Naive B cell (primary cell): ENCODE measurements at regions not wholly inside any gene's neighbourhood (a gene's known extent, or its start where the extent isn't known, plus 50 kb on each side); places are given as distances from the start of the nearest gene placed in this dataset.

ENCODE experiments used
- ATAC-seq, 2 donors: fragments of 150-1000 bp; cut with Tn5 transposase; 2 replicates each; pipeline ENCODE4 v1.10.0; 2021; ENCODE audit warnings: low read depth in 2 of 2, mild to moderate bottlenecking in 2 of 2, moderate library complexity in 2 of 2
- DNase-seq: peaks from one replicate; pipeline ENCODE4 v3.0.0; 2022
- H3K27ac Mint-ChIP-seq, 6 donors: one replicate each; pipeline ENCODE4 v1.8.0; 2020 to 2022; ENCODE audit warnings: mild to moderate bottlenecking in 6 of 6, mixed read lengths in 6 of 6, moderate library complexity in 5 of 6, inconsistent platforms in 2 of 6
- H3K27me3 Mint-ChIP-seq, 3 donors: one replicate each; pipeline ENCODE4 v1.8.0; 2021 to 2022; ENCODE audit warnings: mixed read lengths in 3 of 3, mild to moderate bottlenecking in 1 of 3
- H3K36me3 Mint-ChIP-seq, 2 donors: one replicate each; pipeline ENCODE4 v1.8.0; 2020 to 2022; ENCODE audit warnings: mixed read lengths in 2 of 2, inconsistent platforms in 1 of 2, mild to moderate bottlenecking in 1 of 2
- H3K4me1 Mint-ChIP-seq, 3 donors: one replicate each; pipeline ENCODE4 v1.8.0; 2020 to 2022; ENCODE audit warnings: mixed read lengths in 3 of 3, inconsistent platforms in 1 of 3, mild to moderate bottlenecking in 1 of 3, moderate library complexity in 1 of 3
- H3K4me3 Mint-ChIP-seq, 8 donors: one replicate each; pipeline ENCODE4 v1.8.0; 2020 to 2022; ENCODE audit warnings: mild to moderate bottlenecking in 8 of 8, mixed read lengths in 8 of 8, moderate library complexity in 8 of 8, inconsistent platforms in 2 of 8
- H3K9me3 Mint-ChIP-seq, 7 donors: one replicate each; pipeline ENCODE4 v1.8.0; 2020 to 2022; ENCODE audit warnings: mixed read lengths in 7 of 7, mild to moderate bottlenecking in 5 of 7, inconsistent platforms in 2 of 7, moderate library complexity in 1 of 7

DNA sequence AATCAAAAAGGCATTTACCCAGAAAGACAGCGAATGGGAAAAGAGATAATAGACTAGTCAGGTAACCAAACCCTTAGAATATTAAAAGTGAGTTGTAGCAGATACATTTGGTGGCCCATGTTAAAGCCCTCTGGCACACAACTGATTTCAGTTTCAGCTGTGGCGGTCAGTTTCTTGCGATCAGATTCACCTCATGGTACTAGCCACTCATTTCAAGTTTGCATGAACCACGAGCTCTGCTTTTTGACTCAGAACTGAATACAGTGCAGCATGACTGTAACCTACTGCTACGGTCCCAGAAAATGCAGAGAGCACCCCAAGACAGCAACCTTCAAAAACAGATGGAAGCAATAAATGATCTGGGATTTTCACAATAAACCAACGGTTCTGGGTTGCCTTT lies 919.1 kb upstream of the PCDH10 start:
- no peak for ATAC-seq
- no peak overlapping the region for H3K27ac Mint-ChIP-seq
- DNase-seq: no peak
- no peaks in the 10 kb centered on the region for H3K4me1 Mint-ChIP-seq
- no peaks in the 10 kb centered on the region for H3K27me3 Mint-ChIP-seq
- H3K9me3 Mint-ChIP-seq: peaks cover 0 to 11% (median 5%) of the 10 kb centered on the region in 7 donors
- no peaks in the 10 kb centered on the region for H3K36me3 Mint-ChIP-seq
- H3K4me3 Mint-ChIP-seq: no peak overlapping the region

DNA sequence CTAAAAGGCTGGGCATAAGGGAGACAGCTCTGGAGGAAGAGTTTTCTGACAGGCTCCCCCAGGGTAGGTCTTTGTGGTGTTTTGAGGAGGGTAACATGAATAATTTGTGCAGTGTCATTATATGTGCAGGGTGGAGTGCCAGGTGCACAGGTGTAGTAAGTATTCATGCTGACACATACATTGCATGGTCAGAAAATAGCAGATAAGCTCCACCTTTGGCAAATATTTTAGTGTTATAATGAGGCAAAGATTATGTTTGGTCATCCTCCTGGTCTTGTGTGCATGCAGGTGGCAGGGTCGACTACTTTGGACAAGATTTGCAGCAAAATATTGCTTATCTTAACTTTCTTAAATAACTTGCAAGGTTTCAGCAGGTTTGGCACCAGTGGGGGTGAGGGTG lies 910.4 kb upstream of the PCDH10 start:
- ATAC-seq (no peak), DNase-seq (no peak)
- Mint-ChIP-seq H3K36me3 (no peaks in the 10 kb centered on the region), H3K27ac (no peak overlapping the region), H3K4me1 (no peaks in the 10 kb centered on the region), H3K9me3 (peaks cover 0 to 4% (median 0%) of the 10 kb centered on the region in 7 donors), H3K4me3 (no peak overlapping the region), H3K27me3 (no peaks in the 10 kb centered on the region)

DNA sequence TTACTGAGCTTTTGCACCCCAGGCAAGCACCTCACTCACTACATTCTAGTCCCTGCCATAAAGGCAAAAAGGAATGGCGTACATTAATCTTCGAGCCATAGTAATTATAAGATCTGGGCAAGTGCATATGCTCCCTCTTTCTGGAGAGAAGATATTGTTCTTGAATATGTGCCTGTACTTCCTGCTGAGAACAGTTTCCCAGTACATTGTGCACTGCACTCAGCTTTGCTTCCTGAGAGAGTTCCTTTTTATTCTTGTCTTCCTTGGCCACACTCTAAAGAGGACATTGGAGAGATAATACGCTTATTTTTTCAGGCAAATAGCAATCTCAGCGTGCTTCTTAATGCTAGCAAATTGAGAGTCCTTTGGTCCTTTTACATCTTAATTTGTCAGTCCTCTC lies 909.0 kb upstream of the PCDH10 start:
- no peak for DNase-seq
- H3K4me3 Mint-ChIP-seq: no peak overlapping the region
- no peaks in the 10 kb centered on the region for H3K36me3 Mint-ChIP-seq
- no peaks in the 10 kb centered on the region for H3K27me3 Mint-ChIP-seq
- no peak for ATAC-seq
- no peaks in the 10 kb centered on the region for H3K4me1 Mint-ChIP-seq
- no peak overlapping the region for H3K27ac Mint-ChIP-seq
- peaks cover 0 to 3% (median 0%) of the 10 kb centered on the region in 7 donors for H3K9me3 Mint-ChIP-seq

- Mint-ChIP-seq H3K9me3 (peaks cover 0 to 2% (median 0%) of the 10 kb centered on the region in 7 donors), H3K4me1 (no peaks in the 10 kb centered on the region), H3K36me3 (no peaks in the 10 kb centered on the region), H3K27me3 (no peaks in the 10 kb centered on the region), H3K4me3 (no peak overlapping the region), H3K27ac (no peak overlapping the region)
- no peak for DNase-seq
- no peak for ATAC-seq
These were observed 903.8 kb upstream of the PCDH10 start for GRCh38 chr4:132245319-132245718.

- no peak overlapping the region for H3K27ac Mint-ChIP-seq
- peaks cover 0 to 6% (median 3%) of the 10 kb centered on the region in 7 donors for H3K9me3 Mint-ChIP-seq
- no peak for ATAC-seq
- H3K27me3 Mint-ChIP-seq: no peaks in the 10 kb centered on the region
- no peaks in the 10 kb centered on the region for H3K36me3 Mint-ChIP-seq
- no peak overlapping the region for H3K4me3 Mint-ChIP-seq
- no peak for DNase-seq
- H3K4me1 Mint-ChIP-seq: no peaks in the 10 kb centered on the region
These were observed 884.9 kb upstream of the PCDH10 start for GRCh38 chr4:132264176-132264575.

DNA sequence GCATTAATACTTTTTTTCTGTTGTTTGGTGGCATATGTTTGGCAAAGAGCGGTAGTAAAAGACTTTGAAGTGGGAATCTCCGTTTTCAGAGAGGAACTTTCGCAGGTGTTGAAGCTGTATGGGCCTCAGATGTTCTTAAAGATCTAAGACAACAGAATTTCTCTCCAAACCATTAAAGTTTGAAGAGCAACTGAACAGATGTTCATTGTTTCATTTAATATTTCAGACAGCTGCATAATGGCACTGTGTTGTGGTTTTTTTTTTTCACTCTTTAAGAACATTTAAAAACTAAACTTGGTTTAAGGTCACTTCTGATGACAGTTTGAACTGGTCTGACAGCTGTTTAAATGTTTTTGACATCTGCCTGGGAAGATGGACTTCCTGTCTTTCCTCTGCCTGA lies 882.7 kb upstream of the PCDH10 start:
- H3K9me3 Mint-ChIP-seq: peaks cover 0 to 3% (median 0%) of the 10 kb centered on the region in 7 donors
- H3K27me3 Mint-ChIP-seq: no peaks in the 10 kb centered on the region
- no peak overlapping the region for H3K27ac Mint-ChIP-seq
- H3K4me3 Mint-ChIP-seq: no peak overlapping the region
- H3K4me1 Mint-ChIP-seq: no peaks in the 10 kb centered on the region
- H3K36me3 Mint-ChIP-seq: no peaks in the 10 kb centered on the region
- DNase-seq (no peak), ATAC-seq (no peak)

DNA sequence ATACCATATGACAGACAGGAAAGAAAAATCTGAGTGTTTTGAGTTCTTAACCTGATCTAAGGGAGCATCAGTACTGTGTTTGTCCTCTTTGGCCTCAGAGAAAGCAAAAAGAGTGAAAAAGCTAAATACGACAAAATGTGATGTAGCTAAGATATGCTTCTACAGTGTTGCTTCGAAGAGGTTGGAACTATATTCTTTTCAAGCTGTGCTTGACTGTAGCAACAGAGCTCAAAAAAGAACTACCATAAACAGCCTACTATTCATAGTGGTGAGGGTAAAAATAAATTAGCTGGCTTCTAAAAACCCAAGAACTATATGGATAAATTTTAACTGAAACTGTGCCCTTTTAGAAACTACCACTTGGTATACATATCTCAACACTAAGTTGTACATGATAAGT lies 881.8 kb upstream of the PCDH10 start:
- no peaks in the 10 kb centered on the region for H3K4me1 Mint-ChIP-seq
- H3K36me3 Mint-ChIP-seq: no peaks in the 10 kb centered on the region
- no peak overlapping the region for H3K27ac Mint-ChIP-seq
- DNase-seq: no peak
- peaks cover 0 to 3% (median 0%) of the 10 kb centered on the region in 7 donors for H3K9me3 Mint-ChIP-seq
- H3K4me3 Mint-ChIP-seq: no peak overlapping the region
- H3K27me3 Mint-ChIP-seq: no peaks in the 10 kb centered on the region
- ATAC-seq: no peak

- Mint-ChIP-seq H3K9me3 (no peaks in the 10 kb centered on the region), H3K27me3 (no peaks in the 10 kb centered on the region), H3K27ac (no peak overlapping the region), H3K4me3 (peak overlapping the region in 1 of 8 donors; percentile 57), H3K36me3 (no peaks in the 10 kb centered on the region), H3K4me1 (no peaks in the 10 kb centered on the region)
- no peak for ATAC-seq
- no peak for DNase-seq
These were observed 879.6 kb upstream of the PCDH10 start for GRCh38 chr4:132269303-132269990.

- Mint-ChIP-seq H3K27ac (no peak overlapping the region), H3K9me3 (peaks cover 0 to 5% (median 0%) of the 10 kb centered on the region in 7 donors), H3K4me1 (no peaks in the 10 kb centered on the region), H3K27me3 (no peaks in the 10 kb centered on the region), H3K36me3 (no peaks in the 10 kb centered on the region), H3K4me3 (no peak overlapping the region)
- no peak for DNase-seq
- ATAC-seq: no peak
These were observed 873.4 kb upstream of the PCDH10 start for GRCh38 chr4:132275583-132276121.

GRCh38 chr4:132276185-132276584 lies 872.9 kb upstream of the PCDH10 start:
- ATAC-seq (no peak), DNase-seq (no peak)
- Mint-ChIP-seq H3K27ac (no peak overlapping the region), H3K4me1 (no peaks in the 10 kb centered on the region), H3K27me3 (no peaks in the 10 kb centered on the region), H3K4me3 (no peak overlapping the region), H3K36me3 (no peaks in the 10 kb centered on the region), H3K9me3 (peaks cover 0 to 5% (median 0%) of the 10 kb centered on the region in 7 donors)

GRCh38 chr4:132276989-132277388 lies 872.1 kb upstream of the PCDH10 start:
- Mint-ChIP-seq H3K36me3 (no peaks in the 10 kb centered on the region), H3K4me3 (no peak overlapping the region), H3K27me3 (no peaks in the 10 kb centered on the region), H3K27ac (no peak overlapping the region), H3K4me1 (no peaks in the 10 kb centered on the region), H3K9me3 (peaks cover 0 to 5% (median 0%) of the 10 kb centered on the region in 7 donors)
- DNase-seq (no peak), ATAC-seq (no peak)

DNA sequence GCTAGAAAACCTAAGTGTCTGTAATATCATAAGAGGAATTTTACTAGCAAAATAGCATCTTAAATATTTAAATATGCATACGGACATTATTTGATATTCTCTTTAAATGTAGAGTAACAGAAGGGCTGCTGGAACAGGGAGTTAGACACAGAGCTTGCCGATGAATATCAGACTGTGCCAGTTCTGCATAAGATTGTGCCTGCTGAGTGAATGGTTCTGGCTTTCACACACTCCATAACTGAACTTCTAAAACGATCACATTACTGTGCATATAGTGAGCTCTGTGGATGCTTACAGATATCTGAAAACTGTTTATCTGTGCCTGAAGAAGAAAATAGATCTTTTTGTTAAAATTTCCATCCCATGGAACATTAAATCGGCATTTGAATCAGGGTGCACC lies 867.4 kb upstream of the PCDH10 start:
- ATAC-seq (no peak), DNase-seq (no peak)
- H3K27ac Mint-ChIP-seq: no peak overlapping the region
- H3K4me1 Mint-ChIP-seq: no peaks in the 10 kb centered on the region
- no peaks in the 10 kb centered on the region for H3K36me3 Mint-ChIP-seq
- H3K9me3 Mint-ChIP-seq: peaks cover 0 to 12% (median 5%) of the 10 kb centered on the region in 7 donors
- H3K27me3 Mint-ChIP-seq: no peaks in the 10 kb centered on the region
- no peak overlapping the region for H3K4me3 Mint-ChIP-seq

DNA sequence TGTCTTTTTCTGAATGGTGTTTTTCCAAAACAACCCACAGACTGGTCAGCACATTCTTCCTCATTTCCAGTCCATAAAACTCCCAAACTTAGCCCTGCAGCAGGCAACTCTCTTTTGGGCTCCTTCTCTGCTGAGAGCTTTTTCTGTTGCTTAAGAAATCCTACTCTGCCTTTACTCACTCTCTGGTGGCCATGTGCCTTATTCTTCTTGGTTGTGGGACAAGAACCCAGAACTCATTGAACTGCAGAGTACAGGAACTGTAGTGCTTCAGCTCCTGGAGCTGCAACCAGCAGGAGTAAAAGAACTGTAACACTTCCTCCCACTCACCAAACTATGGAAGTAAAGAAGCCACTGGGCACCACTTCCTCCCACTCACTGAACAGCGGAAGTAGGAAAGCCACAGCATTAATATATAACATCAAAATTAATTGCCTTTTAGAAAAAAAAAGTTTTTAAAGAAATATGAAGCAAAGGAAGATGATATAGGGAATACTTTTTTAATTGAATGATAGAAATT lies 864.1 kb upstream of the PCDH10 start:
- Mint-ChIP-seq H3K4me1 (no peaks in the 10 kb centered on the region), H3K9me3 (peaks cover 0 to 12% (median 8%) of the 10 kb centered on the region in 7 donors), H3K36me3 (no peaks in the 10 kb centered on the region), H3K4me3 (no peak overlapping the region), H3K27me3 (no peaks in the 10 kb centered on the region), H3K27ac (no peak overlapping the region)
- ATAC-seq (no peak), DNase-seq (no peak)

GRCh38 chr4:132297346-132297745 lies 851.7 kb upstream of the PCDH10 start:
- H3K27me3 Mint-ChIP-seq: no peaks in the 10 kb centered on the region
- H3K4me1 Mint-ChIP-seq: no peaks in the 10 kb centered on the region
- no peak overlapping the region for H3K4me3 Mint-ChIP-seq
- H3K27ac Mint-ChIP-seq: no peak overlapping the region
- no peak for ATAC-seq
- no peaks in the 10 kb centered on the region for H3K36me3 Mint-ChIP-seq
- H3K9me3 Mint-ChIP-seq: peaks cover 0 to 3% (median 0%) of the 10 kb centered on the region in 7 donors
- DNase-seq: no peak
